ENCODE measurements at regions not wholly inside any gene's neighbourhood (a gene's known extent, or its start where the extent isn't known, plus 50 kb on each side); places are given as distances from the start of the nearest gene placed in this dataset.

DNA sequence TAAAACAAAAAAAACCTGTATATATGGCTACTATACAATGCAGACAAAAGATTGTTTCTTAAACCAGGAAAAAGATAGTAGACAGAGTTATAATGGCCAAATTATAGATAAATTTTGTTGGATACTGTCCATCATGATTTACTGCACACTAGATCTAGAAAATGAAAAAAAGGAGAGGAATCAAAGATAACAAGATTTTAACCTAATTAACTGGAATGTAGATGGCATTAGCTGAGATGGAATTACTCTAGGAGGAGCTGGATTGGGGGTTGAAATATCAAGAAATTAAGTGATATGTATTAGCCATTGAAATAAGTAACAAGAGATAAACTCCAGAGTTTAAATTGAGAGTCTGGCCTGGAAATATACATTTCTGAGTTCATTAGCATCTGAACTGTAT lies 1489.1 kb downstream of the PLA2G4A start:
- no peak for TF ChIP-seq POLR2A (IDR thresholded peaks at IDR 0.05)
- TF ChIP-seq, protein P1, sequence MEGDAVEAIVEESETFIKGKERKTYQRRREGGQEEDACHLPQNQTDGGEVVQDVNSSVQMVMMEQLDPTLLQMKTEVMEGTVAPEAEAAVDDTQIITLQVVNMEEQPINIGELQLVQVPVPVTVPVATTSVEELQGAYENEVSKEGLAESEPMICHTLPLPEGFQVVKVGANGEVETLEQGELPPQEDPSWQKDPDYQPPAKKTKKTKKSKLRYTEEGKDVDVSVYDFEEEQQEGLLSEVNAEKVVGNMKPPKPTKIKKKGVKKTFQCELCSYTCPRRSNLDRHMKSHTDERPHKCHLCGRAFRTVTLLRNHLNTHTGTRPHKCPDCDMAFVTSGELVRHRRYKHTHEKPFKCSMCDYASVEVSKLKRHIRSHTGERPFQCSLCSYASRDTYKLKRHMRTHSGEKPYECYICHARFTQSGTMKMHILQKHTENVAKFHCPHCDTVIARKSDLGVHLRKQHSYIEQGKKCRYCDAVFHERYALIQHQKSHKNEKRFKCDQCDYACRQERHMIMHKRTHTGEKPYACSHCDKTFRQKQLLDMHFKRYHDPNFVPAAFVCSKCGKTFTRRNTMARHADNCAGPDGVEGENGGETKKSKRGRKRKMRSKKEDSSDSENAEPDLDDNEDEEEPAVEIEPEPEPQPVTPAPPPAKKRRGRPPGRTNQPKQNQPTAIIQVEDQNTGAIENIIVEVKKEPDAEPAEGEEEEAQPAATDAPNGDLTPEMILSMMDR (IDR thresholded peaks at IDR 0.05): no peak
